Thyroid gland (tissue), 4 donors: ENCODE measurements at regions not wholly inside any gene's neighbourhood (a gene's known extent, or its start where the extent isn't known, plus 50 kb on each side); places are given as distances from the start of the nearest gene placed in this dataset.

Experiments
- DNase-seq, 2 donors: peaks; one replicate each; pipeline ENCODE4 v3.0.0-alpha.2; 2019
- H3K27ac ChIP-seq, 3 donors: fragments of 200-600 bp; sonication (generic); 1 replicate in 2 of 3; 2 replicates in 1 of 3; pipeline ENCODE4 v1.5.1; 2016 to 2019; ENCODE audit warnings: mild to moderate bottlenecking in 1 of 3, moderate library complexity in 1 of 3
- H3K27me3 ChIP-seq: fragments of 200-600 bp; sonication (generic); one replicate; pipeline ENCODE4 v1.5.1; 2019
- H3K36me3 ChIP-seq, 2 donors: fragments of 200-600 bp; sonication (generic); one replicate each; pipeline ENCODE4 v1.5.1; 2016 to 2019
- H3K4me1 ChIP-seq, 2 donors: fragments of 200-600 bp; sonication (generic); one replicate each; pipeline ENCODE4 v1.5.1; 2017 to 2019
- H3K4me3 ChIP-seq, 3 donors: fragments of 200-600 bp; sonication (generic); replicated peaks in 1 of 3; 1 replicate in 2 of 3; 2 replicates in 1 of 3; pipeline ENCODE4 v1.5.1; 2016; ENCODE audit warnings: mild to moderate bottlenecking in 1 of 3
- H3K9me3 ChIP-seq: fragments of 200-600 bp; sonication (generic); one replicate; pipeline ENCODE4 v1.5.1; 2017
- CTCF ChIP-seq, 6 experiments: fragments of 200-600 bp in 3 of 6; fragments of 450-650 bp in 3 of 6; sonication (generic) in 3 of 6; IDR thresholded peaks; one replicate each; pipeline ENCODE4 v1.5.1; 2016 to 2019; ENCODE audit warnings: antibody characterized with exemption in 6 of 6, mild to moderate bottlenecking in 2 of 6, inconsistent platforms in 1 of 6, moderate library complexity in 1 of 6
- POLR2A ChIP-seq, 2 donors: fragments of 450-650 bp; IDR thresholded peaks; one replicate each; pipeline ENCODE4 v1.6.1; 2017; ENCODE audit warnings: antibody characterized with exemption in 2 of 2, mild to moderate bottlenecking in 2 of 2, moderate library complexity in 1 of 2
- WGBS, 2 donors: methylation state at CpG; one replicate each; pipeline ENCODE4 v1.1.5; 2017; 5-methylcytosine and 5-hydroxymethylcytosine counted together
- intact Hi-C: fragments of 100-400 bp; cut with DNase I; formaldehyde crosslinking; loops from one replicate; pipeline ENCODE4 v1.15.1; 2023

GRCh38 chr11:133787379-133788141 is 57.8 kb downstream of the SPATA19 start:
- Histone ChIP-seq H3K4me3 (no peak overlapping the region), H3K27me3 (peaks cover 3% of the 10 kb centered on the region), H3K9me3 (no peaks in the 10 kb centered on the region), H3K36me3 (no peaks in the 10 kb centered on the region), H3K4me1 (no peaks in the 10 kb centered on the region), H3K27ac (no peak overlapping the region)
- 15 to 16% methylated on average over 27 to 36 of the region's 47 CpGs for WGBS, 2 donors
- peak; percentile 12 to 26 for DNase-seq
- TF ChIP-seq CTCF (IDR thresholded peaks at IDR 0.05) (no peak), POLR2A (IDR thresholded peaks at IDR 0.05) (no peak)
- intact Hi-C loops = no loop called here

- intact Hi-C loops = no loop called here
- Histone ChIP-seq H3K27ac (no peak overlapping the region), H3K27me3 (peaks cover 3% of the 10 kb centered on the region), H3K36me3 (no peaks in the 10 kb centered on the region), H3K4me1 (no peaks in the 10 kb centered on the region), H3K4me3 (no peak overlapping the region), H3K9me3 (no peaks in the 10 kb centered on the region)
- no peak for DNase-seq
- TF ChIP-seq POLR2A (IDR thresholded peaks at IDR 0.05) (no peak), CTCF (IDR thresholded peaks at IDR 0.05) (no peak)
- 67 to 71% methylated on average over 10 of the region's 10 CpGs for WGBS, 2 donors
Observed at GRCh38 chr11:133785795-133786340, 59.4 kb downstream of the SPATA19 start.

- no peaks in the 10 kb centered on the region for H3K36me3 ChIP-seq
- H3K27ac ChIP-seq = no peak overlapping the region
- no peaks in the 10 kb centered on the region for H3K4me1 ChIP-seq
- H3K9me3 ChIP-seq = no peaks in the 10 kb centered on the region
- no peak for DNase-seq
- no peak for TF ChIP-seq CTCF (IDR thresholded peaks at IDR 0.05)
- TF ChIP-seq POLR2A (IDR thresholded peaks at IDR 0.05) = no peak
- intact Hi-C loops = no loop called here
- no peak overlapping the region for H3K4me3 ChIP-seq
- peaks cover 3% of the 10 kb centered on the region for H3K27me3 ChIP-seq
- 87 to 89% methylated on average over 6 of the region's 6 CpGs for WGBS, 2 donors
Observed at GRCh38 chr11:133784359-133784758, 61.0 kb downstream of the SPATA19 start.

GRCh38 chr11:133782116-133782725 is 63.1 kb downstream of the SPATA19 start:
- no peak overlapping the region for H3K4me3 ChIP-seq
- no peak for DNase-seq
- intact Hi-C loops = no loop called here
- no peaks in the 10 kb centered on the region for H3K36me3 ChIP-seq
- H3K27ac ChIP-seq = no peak overlapping the region
- no peaks in the 10 kb centered on the region for H3K9me3 ChIP-seq
- H3K27me3 ChIP-seq = no peaks in the 10 kb centered on the region
- H3K4me1 ChIP-seq = no peaks in the 10 kb centered on the region
- TF ChIP-seq POLR2A (IDR thresholded peaks at IDR 0.05) = no peak
- no peak for TF ChIP-seq CTCF (IDR thresholded peaks at IDR 0.05)
- 77 to 81% methylated on average over 15 to 25 of the region's 37 CpGs for WGBS, 2 donors

- intact Hi-C loops = no loop called here
- no peaks in the 10 kb centered on the region for H3K36me3 ChIP-seq
- no peaks in the 10 kb centered on the region for H3K4me1 ChIP-seq
- no peak for DNase-seq
- H3K27ac ChIP-seq = no peak overlapping the region
- H3K9me3 ChIP-seq = no peaks in the 10 kb centered on the region
- H3K4me3 ChIP-seq = no peak overlapping the region
- no peaks in the 10 kb centered on the region for H3K27me3 ChIP-seq
- TF ChIP-seq CTCF (IDR thresholded peaks at IDR 0.05) = no peak
- no peak for TF ChIP-seq POLR2A (IDR thresholded peaks at IDR 0.05)
- 42 to 59% methylated on average over 5 to 11 of the region's 18 CpGs for WGBS, 2 donors
Observed at GRCh38 chr11:133778161-133778560, 67.2 kb downstream of the SPATA19 start.
